ELR (cell line): ENCODE measurements at regions not wholly inside any gene's neighbourhood (a gene's known extent, or its start where the extent isn't known, plus 50 kb on each side); places are given as distances from the start of the nearest gene placed in this dataset.
"Not testable (repeated sequence)": the region's sequence is repeated elsewhere in the genome, so short reads cannot be mapped to it uniquely, and the experiment has no call there.

Experiments used
- DNase-seq: peaks from one replicate; pipeline ENCODE4 v3.0.0-alpha.2; 2015; ENCODE audit warnings: low read depth

- no peak for DNase-seq
Measured at GRCh38 chr12:131192951-131193350, 239.2 kb downstream of the ADGRD1 start.

- no peak for DNase-seq
Measured at GRCh38 chr12:131194166-131194565, 240.5 kb downstream of the ADGRD1 start.

- DNase-seq = no peak
Measured at GRCh38 chr12:131195796-131196195, 242.1 kb downstream of the ADGRD1 start.

- no peak for DNase-seq
Measured at GRCh38 chr12:131196220-131196619, 242.5 kb downstream of the ADGRD1 start.

- DNase-seq = no peak
Measured at GRCh38 chr12:131197490-131197889, 243.8 kb downstream of the ADGRD1 start.

GRCh38 chr12:131199221-131199620 lies 245.5 kb downstream of the ADGRD1 start:
- no peak for DNase-seq

GRCh38 chr12:131201912-131202311 lies 248.2 kb downstream of the ADGRD1 start:
- DNase-seq = not testable (repeated sequence)

GRCh38 chr12:131202592-131203378 lies 249.1 kb downstream of the ADGRD1 start:
- DNase-seq = no peak

GRCh38 chr12:131203666-131204415 lies 250.1 kb downstream of the ADGRD1 start:
- no peak for DNase-seq

- DNase-seq = no peak
Measured at GRCh38 chr12:131204416-131205274, 250.9 kb downstream of the ADGRD1 start.

GRCh38 chr12:131205275-131205933 lies 251.7 kb downstream of the ADGRD1 start:
- DNase-seq = not testable (repeated sequence)

- not testable (repeated sequence) for DNase-seq
Measured at GRCh38 chr12:131206630-131207299, 253.1 kb downstream of the ADGRD1 start.

- DNase-seq = not testable (repeated sequence)
Measured at GRCh38 chr12:131207300-131207660, 253.6 kb downstream of the ADGRD1 start.

- DNase-seq = not testable (repeated sequence)
Measured at GRCh38 chr12:131207841-131208240, 254.1 kb downstream of the ADGRD1 start.

- no peak for DNase-seq
Measured at GRCh38 chr12:131208425-131208824, 254.7 kb downstream of the ADGRD1 start.

GRCh38 chr12:131209082-131210070 lies 255.7 kb downstream of the ADGRD1 start:
- no peak for DNase-seq

GRCh38 chr12:131210506-131211339 lies 257.0 kb downstream of the ADGRD1 start:
- no peak for DNase-seq

GRCh38 chr12:131211340-131211938 lies 257.7 kb downstream of the ADGRD1 start:
- no peak for DNase-seq
